ENCODE measurements at regions not wholly inside any gene's neighbourhood (a gene's known extent, or its start where the extent isn't known, plus 50 kb on each side); places are given as distances from the start of the nearest gene placed in this dataset.
"Not testable (repeated sequence)": the region's sequence is repeated elsewhere in the genome, so short reads cannot be mapped to it uniquely, and the experiment has no call there.

GRCh38 chr2:35503311-35503710 is 852.3 kb upstream of the CRIM1 start:
- Mint-ChIP-seq H3K4me1 (no peaks in the 10 kb centered on the region), H3K9me3 (peaks cover 0 to 4% (median 0%) of the 10 kb centered on the region in 8 donors), H3K36me3 (no peaks in the 10 kb centered on the region), H3K4me3 (no peak overlapping the region), H3K27me3 (no peaks in the 10 kb centered on the region), H3K27ac (no peak overlapping the region)
- intact Hi-C loops (cut with micrococcal nuclease) = no loop called here
- Histone ChIP-seq H3K27ac (ENCODE audit: low read depth, low read length) (no peak overlapping the region), H3K4me1 (ENCODE audit: insufficient read depth, low read length) (no peaks in the 10 kb centered on the region), H3K4me3 (ENCODE audit: low read length in 2 of 2) (no peak overlapping the region), H3K36me3 (ENCODE audit: insufficient read depth, low read length) (no peaks in the 10 kb centered on the region), H3K27me3 (ENCODE audit: insufficient read depth, low read length) (no peaks in the 10 kb centered on the region), H3K9me3 (ENCODE audit: control insufficient read depth in 1 of 2, low read length in 2 of 2) (no peaks in the 10 kb centered on the region)
- POLR2A ChIA-PET (ENCODE audit: partially characterized antibody) = no interaction called here
- no peak for DNase-seq
- CTCF ChIA-PET (ENCODE audit: partially characterized antibody) = no interaction called here

- H3K27ac Mint-ChIP-seq = no peak overlapping the region
- Histone ChIP-seq H3K4me1 (ENCODE audit: insufficient read depth, low read length) (no peaks in the 10 kb centered on the region), H3K4me3 (ENCODE audit: low read length in 2 of 2) (no peak overlapping the region), H3K27ac (ENCODE audit: low read depth, low read length) (no peak overlapping the region), H3K27me3 (ENCODE audit: insufficient read depth, low read length) (no peaks in the 10 kb centered on the region), H3K36me3 (ENCODE audit: insufficient read depth, low read length) (no peaks in the 10 kb centered on the region), H3K9me3 (ENCODE audit: control insufficient read depth in 1 of 2, low read length in 2 of 2) (no peaks in the 10 kb centered on the region)
- ChIA-PET CTCF (ENCODE audit: partially characterized antibody) (no interaction called here), POLR2A (ENCODE audit: partially characterized antibody) (no interaction called here)
- no peak overlapping the region for H3K4me3 Mint-ChIP-seq
- no peaks in the 10 kb centered on the region for H3K4me1 Mint-ChIP-seq
- H3K36me3 Mint-ChIP-seq = no peaks in the 10 kb centered on the region
- H3K27me3 Mint-ChIP-seq = no peaks in the 10 kb centered on the region
- peaks cover 0 to 4% (median 0%) of the 10 kb centered on the region in 8 donors for H3K9me3 Mint-ChIP-seq
- DNase-seq = no peak
- intact Hi-C loops (cut with micrococcal nuclease) = no loop called here
These were observed 854.5 kb upstream of the CRIM1 start for GRCh38 chr2:35501076-35501475.

- ChIA-PET POLR2A (ENCODE audit: partially characterized antibody) (no interaction called here), CTCF (ENCODE audit: partially characterized antibody) (no interaction called here)
- Mint-ChIP-seq H3K27ac (no peak overlapping the region), H3K27me3 (no peaks in the 10 kb centered on the region), H3K4me3 (no peak overlapping the region), H3K9me3 (peaks cover 0 to 4% (median 0%) of the 10 kb centered on the region in 8 donors), H3K36me3 (no peaks in the 10 kb centered on the region), H3K4me1 (no peaks in the 10 kb centered on the region)
- Histone ChIP-seq H3K4me3 (ENCODE audit: low read length in 2 of 2) (no peak overlapping the region), H3K27ac (ENCODE audit: low read depth, low read length) (no peak overlapping the region), H3K36me3 (ENCODE audit: insufficient read depth, low read length) (no peaks in the 10 kb centered on the region), H3K27me3 (ENCODE audit: insufficient read depth, low read length) (no peaks in the 10 kb centered on the region), H3K9me3 (ENCODE audit: control insufficient read depth in 1 of 2, low read length in 2 of 2) (no peaks in the 10 kb centered on the region), H3K4me1 (ENCODE audit: insufficient read depth, low read length) (no peaks in the 10 kb centered on the region)
- intact Hi-C loops (cut with micrococcal nuclease) = no loop called here
- no peak for DNase-seq
These were observed 859.6 kb upstream of the CRIM1 start for GRCh38 chr2:35496022-35496421.

- Mint-ChIP-seq H3K27me3 (no peaks in the 10 kb centered on the region), H3K4me1 (no peaks in the 10 kb centered on the region), H3K9me3 (peaks cover 0 to 4% (median 0%) of the 10 kb centered on the region in 8 donors), H3K36me3 (no peaks in the 10 kb centered on the region), H3K27ac (no peak overlapping the region), H3K4me3 (no peak overlapping the region)
- ChIA-PET CTCF (ENCODE audit: partially characterized antibody) (no interaction called here), POLR2A (ENCODE audit: partially characterized antibody) (no interaction called here)
- Histone ChIP-seq H3K9me3 (ENCODE audit: control insufficient read depth in 1 of 2, low read length in 2 of 2) (no peaks in the 10 kb centered on the region), H3K36me3 (ENCODE audit: insufficient read depth, low read length) (no peaks in the 10 kb centered on the region), H3K4me1 (ENCODE audit: insufficient read depth, low read length) (no peaks in the 10 kb centered on the region), H3K27me3 (ENCODE audit: insufficient read depth, low read length) (no peaks in the 10 kb centered on the region), H3K27ac (ENCODE audit: low read depth, low read length) (no peak overlapping the region), H3K4me3 (ENCODE audit: low read length in 2 of 2) (no peak overlapping the region)
- intact Hi-C loops (cut with micrococcal nuclease) = no loop called here
- DNase-seq = no peak
These were observed 860.4 kb upstream of the CRIM1 start for GRCh38 chr2:35495182-35495581.

- intact Hi-C loops (cut with micrococcal nuclease) = not testable (repeated sequence)
These were observed 877.5 kb upstream of the CRIM1 start for GRCh38 chr2:35478121-35478520.

GRCh38 chr2:35468245-35468644 is 887.3 kb upstream of the CRIM1 start:
- no peak overlapping the region for H3K27ac ChIP-seq (ENCODE audit: low read depth, low read length)
- no peak overlapping the region for H3K4me3 ChIP-seq (ENCODE audit: low read length in 2 of 2)
- Mint-ChIP-seq H3K27me3 (no peaks in the 10 kb centered on the region), H3K36me3 (no peaks in the 10 kb centered on the region), H3K4me1 (no peaks in the 10 kb centered on the region), H3K27ac (no peak overlapping the region), H3K4me3 (no peak overlapping the region), H3K9me3 (peaks cover 0 to 3% (median 0%) of the 10 kb centered on the region in 8 donors)
- intact Hi-C loops (cut with micrococcal nuclease) = no loop called here
- DNase-seq = no peak
- H3K9me3 ChIP-seq (ENCODE audit: control insufficient read depth in 1 of 2, low read length in 2 of 2) = no peaks in the 10 kb centered on the region
- POLR2A ChIA-PET (ENCODE audit: partially characterized antibody) = no interaction called here
- CTCF ChIA-PET (ENCODE audit: partially characterized antibody) = no interaction called here
- no peaks in the 10 kb centered on the region for H3K4me1 ChIP-seq (ENCODE audit: insufficient read depth, low read length)
- no peaks in the 10 kb centered on the region for H3K36me3 ChIP-seq (ENCODE audit: insufficient read depth, low read length)
- H3K27me3 ChIP-seq (ENCODE audit: insufficient read depth, low read length) = no peaks in the 10 kb centered on the region

More at GRCh38 chr2:35478121-35478520, 877.5 kb upstream of the CRIM1 start:
- H3K27me3 ChIP-seq (ENCODE audit: insufficient read depth, low read length); H3K27me3 Mint-ChIP-seq; H3K4me1 Mint-ChIP-seq; H3K27ac Mint-ChIP-seq; H3K4me1 ChIP-seq (ENCODE audit: insufficient read depth, low read length); H3K4me3 Mint-ChIP-seq; H3K9me3 ChIP-seq (ENCODE audit: control insufficient read depth in 1 of 2, low read length in 2 of 2); CTCF ChIA-PET (ENCODE audit: partially characterized antibody); POLR2A ChIA-PET (ENCODE audit: partially characterized antibody); H3K27ac ChIP-seq (ENCODE audit: low read depth, low read length); H3K36me3 Mint-ChIP-seq; H3K4me3 ChIP-seq (ENCODE audit: low read length in 2 of 2); H3K36me3 ChIP-seq (ENCODE audit: insufficient read depth, low read length): not testable (repeated sequence)
- peaks cover 0 to 11% (median 4%) of the 10 kb centered on the region in 8 donors for H3K9me3 Mint-ChIP-seq
- peak in 1 of 5 donors; percentile 26 for DNase-seq

GRCh38 chr2:35463805-35464596 is 891.6 kb upstream of the CRIM1 start:
- Histone ChIP-seq H3K4me1 (ENCODE audit: insufficient read depth, low read length) (no peaks in the 10 kb centered on the region), H3K9me3 (ENCODE audit: control insufficient read depth in 1 of 2, low read length in 2 of 2) (no peaks in the 10 kb centered on the region), H3K27ac (ENCODE audit: low read depth, low read length) (no peak overlapping the region), H3K36me3 (ENCODE audit: insufficient read depth, low read length) (no peaks in the 10 kb centered on the region), H3K27me3 (ENCODE audit: insufficient read depth, low read length) (no peaks in the 10 kb centered on the region), H3K4me3 (ENCODE audit: low read length in 2 of 2) (no peak overlapping the region)
- Mint-ChIP-seq H3K27me3 (no peaks in the 10 kb centered on the region), H3K4me3 (no peak overlapping the region), H3K9me3 (no peaks in the 10 kb centered on the region), H3K36me3 (no peaks in the 10 kb centered on the region), H3K4me1 (no peaks in the 10 kb centered on the region), H3K27ac (no peak overlapping the region)
- no peak for DNase-seq
- CTCF ChIA-PET (ENCODE audit: partially characterized antibody) = no interaction called here
- POLR2A ChIA-PET (ENCODE audit: partially characterized antibody) = no interaction called here
- intact Hi-C loops (cut with micrococcal nuclease) = no loop called here

All from CD4-positive, alpha-beta memory T cell (primary cell).